Kidney epithelial cell (primary cell): ENCODE measurements at regions not wholly inside any gene's neighbourhood (a gene's known extent, or its start where the extent isn't known, plus 50 kb on each side); places are given as distances from the start of the nearest gene placed in this dataset.
"Not testable (repeated sequence)": the region's sequence is repeated elsewhere in the genome, so short reads cannot be mapped to it uniquely, and the experiment has no call there.

Experiments
- DNase-seq: peaks from one replicate; pipeline ENCODE4 v3.0.0-alpha.2; 2010; ENCODE audit warnings: low read depth
- H3K27me3 ChIP-seq: 2 replicates; pipeline ENCODE4 v1.6.0; 2011; ENCODE audit warnings: low read length; ENCODE audit not compliant: control insufficient read depth, insufficient read depth
- H3K36me3 ChIP-seq: 2 replicates; pipeline ENCODE4 v1.5.1; 2011; ENCODE audit warnings: low read length; ENCODE audit not compliant: control insufficient read depth, insufficient read depth
- H3K4me3 ChIP-seq: 2 replicates; pipeline ENCODE4 v1.5.1; 2011; ENCODE audit warnings: low read depth, mild to moderate bottlenecking, control low read depth, low read length
- TF ChIP-seq, protein P1 (sequence below): IDR thresholded peaks from 2 replicates; pipeline ENCODE4 v1.5.1; 2011; ENCODE audit warnings: mild to moderate bottlenecking, moderate library complexity, low read length, control low read depth, inconsistent platforms; ENCODE audit not compliant: insufficient read depth, poor library complexity, severe bottlenecking

DNA sequence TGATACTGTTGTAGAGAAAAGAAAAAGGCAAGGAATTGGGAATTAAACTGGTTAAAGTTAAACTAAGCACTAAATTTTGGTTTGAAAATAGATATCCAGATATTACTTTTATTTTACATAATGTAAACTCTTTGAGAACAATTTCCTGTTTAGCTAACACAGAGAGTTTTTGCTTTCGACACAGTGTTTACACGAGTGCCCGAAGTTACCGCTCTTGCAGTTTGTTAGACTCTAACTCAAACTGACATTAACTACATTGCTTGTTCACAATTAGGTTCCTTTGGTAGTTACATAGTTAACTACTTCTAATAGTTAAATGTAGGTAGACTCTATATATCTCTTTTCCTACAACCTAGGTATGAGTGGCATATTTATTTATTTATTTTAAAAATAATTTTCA, 117.1 kb upstream of the CHD1 start:
- TF ChIP-seq, protein P1, sequence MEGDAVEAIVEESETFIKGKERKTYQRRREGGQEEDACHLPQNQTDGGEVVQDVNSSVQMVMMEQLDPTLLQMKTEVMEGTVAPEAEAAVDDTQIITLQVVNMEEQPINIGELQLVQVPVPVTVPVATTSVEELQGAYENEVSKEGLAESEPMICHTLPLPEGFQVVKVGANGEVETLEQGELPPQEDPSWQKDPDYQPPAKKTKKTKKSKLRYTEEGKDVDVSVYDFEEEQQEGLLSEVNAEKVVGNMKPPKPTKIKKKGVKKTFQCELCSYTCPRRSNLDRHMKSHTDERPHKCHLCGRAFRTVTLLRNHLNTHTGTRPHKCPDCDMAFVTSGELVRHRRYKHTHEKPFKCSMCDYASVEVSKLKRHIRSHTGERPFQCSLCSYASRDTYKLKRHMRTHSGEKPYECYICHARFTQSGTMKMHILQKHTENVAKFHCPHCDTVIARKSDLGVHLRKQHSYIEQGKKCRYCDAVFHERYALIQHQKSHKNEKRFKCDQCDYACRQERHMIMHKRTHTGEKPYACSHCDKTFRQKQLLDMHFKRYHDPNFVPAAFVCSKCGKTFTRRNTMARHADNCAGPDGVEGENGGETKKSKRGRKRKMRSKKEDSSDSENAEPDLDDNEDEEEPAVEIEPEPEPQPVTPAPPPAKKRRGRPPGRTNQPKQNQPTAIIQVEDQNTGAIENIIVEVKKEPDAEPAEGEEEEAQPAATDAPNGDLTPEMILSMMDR = no peak
- Histone ChIP-seq H3K36me3 (no peaks in the 10 kb centered on the region), H3K27me3 (no peaks in the 10 kb centered on the region), H3K4me3 (no peak overlapping the region)
- DNase-seq = no peak

DNA sequence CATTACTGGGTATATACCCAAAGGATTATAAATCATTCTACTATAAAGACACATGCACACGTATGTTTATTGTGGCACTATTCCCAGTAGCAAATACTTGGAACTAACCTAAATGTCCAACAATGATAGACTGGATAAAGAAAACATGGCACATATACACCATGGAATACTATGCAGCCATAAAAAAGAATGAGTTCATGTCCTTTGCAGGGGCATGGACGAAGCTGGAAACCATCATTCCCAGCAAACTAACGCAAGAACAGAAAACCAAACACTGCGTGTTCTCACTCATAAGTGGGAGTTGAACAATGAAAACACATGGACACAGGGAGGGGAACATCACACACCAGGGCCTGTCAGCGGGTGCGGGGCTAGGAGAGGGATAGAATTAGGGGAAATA, 114.5 kb upstream of the CHD1 start:
- not testable (repeated sequence) for H3K4me3 ChIP-seq, H3K27me3 ChIP-seq, DNase-seq, H3K36me3 ChIP-seq

DNA sequence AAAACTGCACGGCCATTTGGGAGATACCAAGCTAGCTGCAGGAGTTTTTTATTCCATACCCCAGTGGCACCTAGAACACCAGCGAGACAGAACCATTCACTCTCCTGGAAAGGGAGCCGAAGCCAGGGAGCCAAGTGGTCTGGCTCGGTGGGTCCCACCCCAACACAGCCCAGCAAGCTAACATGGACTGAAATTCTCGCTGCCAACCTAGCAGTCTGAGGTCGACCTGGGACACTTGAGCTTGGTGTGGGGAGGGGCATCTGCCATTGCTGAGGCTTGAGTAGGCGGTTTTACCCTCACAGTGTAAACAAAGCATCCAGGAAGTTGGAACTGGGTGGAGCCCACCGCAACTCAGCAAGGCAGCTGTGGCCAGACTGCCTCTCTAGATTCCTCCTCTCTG, 108.9 kb upstream of the CHD1 start:
- TF ChIP-seq, protein P1 = no peak
- H3K36me3 ChIP-seq = no peaks in the 10 kb centered on the region
- no peak overlapping the region for H3K4me3 ChIP-seq
- DNase-seq = no peak
- no peaks in the 10 kb centered on the region for H3K27me3 ChIP-seq

DNA sequence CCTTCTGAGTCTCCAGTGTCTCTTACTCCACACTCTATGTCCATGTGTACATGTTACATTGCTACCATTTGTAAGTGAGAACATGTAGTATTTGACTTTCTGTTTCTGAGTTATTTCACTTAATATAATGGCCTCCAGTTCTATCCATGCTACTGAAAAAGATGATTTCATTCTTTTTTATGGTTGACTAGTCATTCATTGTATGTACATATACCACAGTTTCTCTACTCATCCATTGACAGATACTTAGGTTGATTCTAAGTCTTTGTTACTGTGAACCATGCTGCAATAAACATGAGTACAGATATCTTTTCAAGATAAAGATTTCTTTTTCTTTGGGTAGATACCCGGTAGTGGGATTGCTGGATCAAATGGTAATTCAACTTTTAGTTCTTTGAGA, 107.1 kb upstream of the CHD1 start:
- no peaks in the 10 kb centered on the region for H3K27me3 ChIP-seq
- DNase-seq = no peak
- H3K36me3 ChIP-seq = no peaks in the 10 kb centered on the region
- TF ChIP-seq, protein P1 = no peak
- no peak overlapping the region for H3K4me3 ChIP-seq

DNA sequence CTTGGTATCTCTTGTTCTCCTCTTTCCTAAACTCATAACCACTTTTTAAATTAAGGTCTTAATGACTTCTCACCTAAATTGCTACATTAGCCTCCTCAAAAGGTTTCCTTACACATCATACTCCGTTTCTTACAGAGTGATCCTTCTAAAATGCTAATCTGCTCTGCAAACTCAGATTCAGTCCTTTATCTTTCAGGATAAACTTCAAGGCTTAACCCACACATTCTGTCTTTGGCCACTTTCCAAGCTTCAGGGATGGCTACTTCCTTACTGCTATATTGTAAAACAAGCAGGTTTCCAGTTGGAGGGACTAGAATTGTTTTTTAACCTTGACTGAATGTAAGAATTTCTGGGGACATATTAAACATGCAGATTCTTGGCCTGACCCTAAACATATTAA, 105.5 kb upstream of the CHD1 start:
- Histone ChIP-seq H3K36me3 (no peaks in the 10 kb centered on the region), H3K4me3 (no peak overlapping the region), H3K27me3 (no peaks in the 10 kb centered on the region)
- TF ChIP-seq, protein P1 = no peak
- no peak for DNase-seq

DNA sequence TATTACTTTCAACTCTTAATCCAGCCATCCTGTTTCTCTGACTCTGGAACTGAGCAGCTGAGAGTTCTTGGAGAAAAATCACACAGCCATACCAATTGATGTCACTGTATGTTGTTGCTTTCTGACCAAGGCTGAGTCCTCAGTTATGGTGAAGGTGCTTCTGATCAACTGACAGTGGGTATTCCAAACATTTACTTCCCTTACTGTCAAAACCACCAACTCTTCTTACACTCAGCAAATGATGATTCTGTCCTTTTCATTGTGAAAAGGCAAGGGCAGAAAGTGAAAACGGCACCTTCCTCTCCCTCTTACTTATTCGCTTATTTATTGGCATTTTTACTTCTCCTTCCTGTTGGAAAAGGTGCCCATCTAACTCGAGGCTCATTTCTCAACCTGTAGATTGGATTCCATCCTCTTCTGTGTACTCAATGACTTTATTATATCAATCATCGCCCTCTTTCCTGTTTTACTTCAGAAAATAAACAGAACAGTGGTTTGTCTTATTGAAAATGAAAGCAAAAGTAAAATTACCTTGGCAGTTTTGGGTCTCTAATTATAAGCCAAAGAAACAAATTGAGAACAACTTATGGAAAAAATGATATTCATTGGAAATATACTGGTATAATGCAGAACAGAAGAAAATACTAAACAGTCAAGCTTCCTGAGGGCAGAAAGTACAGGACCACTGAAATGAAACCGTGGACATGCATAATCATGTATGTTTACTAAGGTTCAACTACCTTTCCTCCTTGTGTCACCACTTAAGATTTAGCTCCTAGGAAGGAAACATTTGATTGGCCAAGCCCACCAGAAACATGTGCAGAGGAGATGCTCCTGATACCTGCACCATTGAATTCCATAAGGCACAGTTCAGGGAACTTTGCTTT, 104.5 kb upstream of the CHD1 start:
- Histone ChIP-seq H3K4me3 (no peak overlapping the region), H3K36me3 (no peaks in the 10 kb centered on the region), H3K27me3 (no peaks in the 10 kb centered on the region)
- no peak for DNase-seq
- TF ChIP-seq, protein P1 = no peak
